Cerebellar cortex (tissue), 1 donor: ENCODE measurements at regions not wholly inside any gene's neighbourhood (a gene's known extent, or its start where the extent isn't known, plus 50 kb on each side); places are given as distances from the start of the nearest gene placed in this dataset.

ENCODE experiments used
- DNase-seq: peaks from one replicate; pipeline ENCODE4 v3.0.0-alpha.2; 2015; ENCODE audit warnings: low spot score

DNA sequence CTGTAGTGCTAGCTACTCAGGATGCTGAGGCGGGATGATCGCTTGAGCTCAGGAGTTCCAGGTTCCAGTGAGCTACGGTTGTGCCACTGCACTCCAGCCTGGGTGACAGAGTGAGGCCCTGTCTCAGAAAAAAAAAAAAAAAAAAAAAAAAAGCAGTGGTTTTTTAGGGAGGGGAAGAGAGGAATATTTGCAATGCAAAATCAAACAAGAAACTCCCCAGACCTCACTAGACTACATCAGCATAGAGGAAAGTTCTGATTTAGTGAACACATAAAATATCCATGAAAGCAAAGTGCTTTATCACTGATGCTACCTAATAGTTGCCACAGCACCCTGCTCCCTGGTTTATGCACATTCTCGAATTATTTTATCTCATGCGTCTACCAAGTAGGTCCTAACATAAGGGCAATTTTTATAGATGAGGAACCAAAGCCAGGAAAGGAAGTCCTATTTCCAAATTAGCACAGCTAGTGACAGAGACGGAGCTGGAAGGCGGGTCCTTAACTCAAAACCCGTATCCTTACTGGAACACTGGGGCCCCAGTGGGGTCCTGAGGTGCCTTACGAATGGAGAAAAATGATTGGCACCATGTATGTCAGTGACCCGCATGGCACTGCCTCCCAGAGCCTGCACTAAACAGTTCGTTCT, 50.7 kb upstream of the GPR157 start:
- DNase-seq, result no peak

- DNase-seq, result no peak
Observed at GRCh38 chr1:9180111-9180819, 51.4 kb upstream of the GPR157 start.

DNA sequence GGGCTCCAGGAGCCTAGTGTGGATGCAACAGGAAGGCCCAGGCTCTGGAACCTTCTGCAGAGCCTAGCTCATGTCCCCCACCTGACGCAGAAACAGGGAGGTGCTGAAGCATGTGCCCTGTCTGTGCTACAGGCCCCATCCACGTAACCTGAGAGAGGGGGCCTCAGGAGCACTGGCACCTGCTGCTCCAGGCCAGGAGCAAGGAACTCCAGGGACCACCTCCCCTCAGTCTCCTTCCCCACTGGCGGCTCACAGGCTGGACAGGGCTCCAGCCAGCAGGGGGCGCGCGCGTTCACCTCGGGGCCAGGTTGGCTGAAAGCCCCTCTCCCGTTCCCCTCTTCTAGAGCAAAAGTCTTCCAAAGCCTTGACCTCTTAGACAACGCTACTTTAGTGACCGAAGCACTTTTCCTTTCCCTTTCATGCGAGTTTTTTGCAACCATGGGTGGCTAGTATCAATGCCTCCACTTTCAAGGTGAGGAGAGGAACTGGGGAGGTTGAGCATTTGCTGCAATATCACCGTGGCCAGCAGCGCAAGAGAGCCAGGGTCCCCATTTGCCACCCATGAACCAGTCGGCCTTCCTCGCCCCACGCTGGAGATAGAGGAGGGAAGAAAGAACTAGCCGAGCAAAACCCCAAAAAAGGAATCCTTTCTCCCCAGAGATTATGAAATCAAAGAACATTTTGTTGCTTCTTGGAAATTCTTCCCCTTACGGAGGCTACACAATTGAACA, 52.4 kb upstream of the GPR157 start:
- peak; percentile 53 for DNase-seq

DNA sequence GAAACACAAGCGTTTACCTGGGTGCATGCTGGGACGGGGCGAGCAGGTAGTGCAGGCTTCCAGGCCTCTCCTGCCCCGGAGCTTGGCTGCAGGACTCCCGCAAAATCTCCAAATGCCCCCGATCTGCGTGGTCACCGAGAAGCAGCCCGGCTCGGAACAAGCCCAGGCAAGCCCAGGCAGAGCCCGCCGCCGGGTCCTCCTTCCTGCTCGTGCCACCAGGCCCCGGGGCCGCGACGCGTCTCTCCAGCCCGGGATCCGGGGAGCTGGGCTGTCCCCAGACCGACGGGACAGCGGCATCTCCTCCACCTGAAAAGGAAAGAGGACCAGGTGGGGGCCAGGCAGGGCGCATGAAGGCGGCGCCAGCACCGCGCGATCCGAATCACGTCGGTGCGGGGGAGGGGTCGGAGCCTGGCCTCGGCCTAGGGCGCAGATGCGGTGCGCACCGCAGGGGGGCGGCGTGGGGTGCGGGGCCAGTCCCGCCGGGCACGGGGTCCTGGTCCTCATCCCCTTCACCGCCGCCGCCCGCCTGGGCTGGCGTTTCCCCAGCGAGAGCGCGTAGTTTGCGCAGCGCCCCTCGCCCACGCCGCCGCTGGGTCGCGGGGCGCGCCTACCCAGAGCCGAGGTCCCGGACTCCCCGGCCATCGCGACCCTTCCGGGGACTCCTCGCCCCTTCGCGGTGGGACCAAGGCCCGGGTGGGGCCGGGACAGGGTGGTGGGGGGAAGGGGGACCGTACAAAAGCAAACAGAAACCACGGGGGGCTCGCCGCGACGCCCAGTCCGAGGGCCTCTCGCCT, 52.4 kb upstream of the H6PD start:
- DNase-seq, result no peak

GRCh38 chr1:9182784-9183257, 51.8 kb upstream of the H6PD start:
- DNase-seq, result no peak

DNA sequence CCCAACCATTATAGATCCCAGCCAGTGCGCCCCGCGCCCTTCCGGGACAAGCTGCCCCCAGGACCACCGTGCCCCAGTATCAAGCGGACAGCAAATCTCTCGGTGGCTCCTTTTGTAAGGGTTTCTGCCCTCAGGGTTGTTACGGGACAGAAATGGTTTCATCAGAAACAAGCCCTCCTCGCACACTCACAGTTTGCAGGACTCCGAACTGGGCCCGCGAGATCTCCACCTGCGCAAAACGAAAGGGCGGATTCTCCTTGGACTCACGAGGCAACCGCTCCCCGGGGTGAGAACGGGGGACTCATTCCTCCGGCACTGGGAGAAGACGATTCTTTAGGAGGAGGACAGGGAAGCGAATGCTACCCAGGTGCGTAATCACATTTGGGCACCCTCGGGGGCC, 51.1 kb upstream of the H6PD start:
- no peak for DNase-seq

GRCh38 chr1:9183898-9184297, 50.7 kb upstream of the H6PD start:
- no peak for DNase-seq

- DNase-seq, result no peak
Observed at GRCh38 chr1:9184749-9185148, 49.8 kb upstream of the H6PD start.
